ENCODE measurements at regions not wholly inside any gene's neighbourhood (a gene's known extent, or its start where the extent isn't known, plus 50 kb on each side); places are given as distances from the start of the nearest gene placed in this dataset.

GRCh38 chr3:70748593-70748992, 436.2 kb upstream of the MDFIC2 start:
- Histone ChIP-seq H3K9me2 (ENCODE audit: insufficient read depth) (no peaks in the 10 kb centered on the region), H3K4me1 (ENCODE audit: control insufficient read depth in 1 of 2, insufficient read depth in 2 of 2, low read length in 2 of 2) (no peaks in the 10 kb centered on the region), H3K4me2 (ENCODE audit: low read length) (no peak overlapping the region), H2AFZ (ENCODE audit: low read depth, low read length, poor library complexity, severe bottlenecking) (no peak overlapping the region), H4K20me1 (ENCODE audit: insufficient read depth) (no peaks in the 10 kb centered on the region), H3K27me3 (ENCODE audit: insufficient read depth, low read length) (no peaks in the 10 kb centered on the region), H3K27ac (ENCODE audit: low read depth, low read length) (no peak overlapping the region), H3K4me3 (replicated peaks in 1 of 2; ENCODE audit: low read depth in 1 of 2, low read length in 2 of 2) (no peak overlapping the region), H3K79me2 (ENCODE audit: insufficient read depth, low read length) (no peaks in the 10 kb centered on the region), H3K9ac (ENCODE audit: low read length) (no peak overlapping the region), H3K9me3 (ENCODE audit: control insufficient read depth in 1 of 2, insufficient read depth in 1 of 2, low read depth in 1 of 2, low read length in 2 of 2) (no peaks in the 10 kb centered on the region; a peak in 1 of 4 replicates), H3K36me3 (ENCODE audit: control insufficient read depth in 1 of 2, insufficient read depth in 2 of 2, low read length in 2 of 2) (no peaks in the 10 kb centered on the region)
- no peak for ATAC-seq
- intact Hi-C loops (cut with micrococcal nuclease): no loop called here
- BruUV-seq (replicated peaks): no TSS peak
- no peak for DNase-seq (ENCODE audit: low read depth, low spot score)
- ChIA-PET CTCF (no interaction called here), POLR2A (no interaction called here), RAD21 (ENCODE audit: low non-redundant PET in 1 of 2, low total read pairs in 2 of 2, uncharacterized antibody in 2 of 2, unreplicated experiment in 2 of 2) (no interaction called here)
- TF ChIP-seq CTCF (IDR thresholded peaks at IDR 0.05 in 2 of 3, conservative IDR thresholded peaks at IDR 0.05 in 1 of 3; ENCODE audit: borderline replicate concordance in 1 of 3, insufficient read depth in 1 of 3, low read depth in 2 of 3, low read length in 2 of 3): no peak
- TF ChIP-seq SIN3A (IDR thresholded peaks at IDR 0.05; ENCODE audit: low read depth): no peak
- no peak for TF ChIP-seq MAX (IDR thresholded peaks at IDR 0.05)
- TF ChIP-seq CBX3 (IDR thresholded peaks at IDR 0.05; ENCODE audit: low read depth): no peak
- TF ChIP-seq RAD21 (IDR thresholded peaks at IDR 0.05; ENCODE audit: low read depth): no peak
- no peak for TF ChIP-seq CEBPB (IDR thresholded peaks at IDR 0.05; ENCODE audit: low read depth)
- TF ChIP-seq ZBTB33 (IDR thresholded peaks at IDR 0.05; ENCODE audit: extremely low read depth, insufficient replicate concordance, low read length): no peak
- no peak for TF ChIP-seq FOSL1 (IDR thresholded peaks at IDR 0.05; ENCODE audit: low read depth)
- TF ChIP-seq SRF (IDR thresholded peaks at IDR 0.05; ENCODE audit: low read depth): no peak
- TF ChIP-seq SP1 (IDR thresholded peaks at IDR 0.05; ENCODE audit: low read depth): no peak
- no peak for TF ChIP-seq ZFX (IDR thresholded peaks at IDR 0.05)
- TF ChIP-seq POLR2AphosphoS5 (IDR thresholded peaks at IDR 0.05; ENCODE audit: low read depth, low read length): no peak
- TF ChIP-seq ZNF274 (IDR thresholded peaks at IDR 0.05; ENCODE audit: low read depth, low read length): no peak
- no peak for TF ChIP-seq ELF1 (IDR thresholded peaks at IDR 0.05; ENCODE audit: borderline replicate concordance, low read depth)
